Transverse colon (tissue), 4 donors: ENCODE measurements at regions not wholly inside any gene's neighbourhood (a gene's known extent, or its start where the extent isn't known, plus 50 kb on each side); places are given as distances from the start of the nearest gene placed in this dataset.

Experiments
- DNase-seq: peaks from one replicate; pipeline ENCODE4 v3.0.0-alpha.2; 2019
- H3K27ac ChIP-seq, 4 donors: fragments of 200-600 bp; sonication (generic); 2 replicates each; pipeline ENCODE4 v1.5.1; 2016 to 2018; ENCODE audit warnings: inconsistent platforms in 4 of 4
- H3K27me3 ChIP-seq: fragments of 200-600 bp; sonication (generic); 2 replicates; pipeline ENCODE4 v1.5.1; 2017; ENCODE audit warnings: inconsistent platforms
- H3K36me3 ChIP-seq, 4 donors: fragments of 200-600 bp; sonication (generic); 2 replicates each; pipeline ENCODE4 v1.5.1; 2017 to 2019; ENCODE audit warnings: inconsistent platforms in 4 of 4
- H3K4me1 ChIP-seq, 4 donors: fragments of 200-600 bp; sonication (generic); 2 replicates each; pipeline ENCODE4 v1.5.1; 2017 to 2020; ENCODE audit warnings: inconsistent platforms in 4 of 4
- H3K4me3 ChIP-seq, 4 donors: fragments of 200-600 bp; sonication (generic); 1 replicate in 1 of 4; 2 replicates in 3 of 4; pipeline versions ENCODE4 v1.5.1 to v1.6.1; 2017 to 2019; ENCODE audit warnings: inconsistent platforms in 4 of 4
- H3K9me3 ChIP-seq, 2 donors: fragments of 200-600 bp; sonication (generic); 2 replicates each; pipeline ENCODE4 v1.5.1; 2017 to 2019; ENCODE audit warnings: inconsistent platforms in 2 of 2
- EP300 ChIP-seq: sonication (generic); formaldehyde crosslinking; IDR thresholded peaks from one replicate; pipeline ENCODE4 v1.6.1; 2017; ENCODE audit warnings: antibody characterized with exemption, low read depth
- POLR2A ChIP-seq: fragments of 450-650 bp; IDR thresholded peaks from one replicate; pipeline ENCODE4 v1.6.1; 2016; ENCODE audit warnings: antibody characterized with exemption, mild to moderate bottlenecking, moderate library complexity
- POLR2AphosphoS5 ChIP-seq, 3 donors: sonication (generic); formaldehyde crosslinking; IDR thresholded peaks; one replicate each; pipeline ENCODE4 v1.6.1; 2016; ENCODE audit warnings: antibody characterized with exemption in 3 of 3
- WGBS, 2 donors: methylation state at CpG; one replicate each; pipeline ENCODE4 v1.1.5; 2018; ENCODE audit warnings: low coverage in 1 of 2; 5-methylcytosine and 5-hydroxymethylcytosine counted together
- in situ Hi-C, 4 donors: fragments of 200-750 bp; cut with MboI; loops; one replicate each; pipeline versions ENCODE4 v1.15.0 to v1.15.1; 2017; ENCODE audit warnings: low sequenced_read_pairs in 3 of 4, low pct_ligation_motif_present in 1 of 4, low pct_unique_long_range_greater_than_20kb in 1 of 4
- intact Hi-C: fragments of 100-400 bp; cut with DNase I; formaldehyde crosslinking; loops from one replicate; pipeline ENCODE4 v1.15.1; 2023; ENCODE audit warnings: low total_unique reads
- TF ChIP-seq, protein P1 (sequence below), 5 experiments: fragments of 200-600 bp in 3 of 5; fragments of 450-650 bp in 2 of 5; sonication (generic) in 3 of 5; IDR thresholded peaks; 1 replicate in 2 of 5; 2 replicates in 3 of 5; pipeline ENCODE4 v1.5.1; 2016 to 2017; ENCODE audit warnings: antibody characterized with exemption in 5 of 5, inconsistent platforms in 3 of 5, mild to moderate bottlenecking in 2 of 5, moderate library complexity in 1 of 5

DNA sequence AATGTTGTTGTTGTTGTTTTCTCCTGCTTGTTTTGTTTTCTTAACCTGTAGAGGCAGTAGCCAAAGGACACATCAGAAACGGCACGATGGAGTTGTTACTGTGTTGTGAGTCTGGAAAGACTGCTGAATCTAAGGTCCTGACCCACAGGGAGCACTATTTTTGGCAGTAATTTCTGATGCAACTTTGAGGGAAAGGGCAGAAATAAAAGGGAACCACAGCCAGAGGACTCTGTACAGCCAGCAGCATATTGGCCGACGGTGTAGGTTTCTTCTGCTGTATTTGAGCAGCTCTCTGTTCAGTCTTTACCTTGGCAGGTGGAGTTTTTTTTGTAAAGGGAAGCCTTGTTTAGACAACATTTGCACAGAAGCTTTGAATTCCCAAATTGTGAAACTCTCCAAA, 203.0 kb upstream of the GPR101 start:
- no peaks in the 10 kb centered on the region for H3K36me3 ChIP-seq
- H3K4me3 ChIP-seq, result no peak overlapping the region
- intact Hi-C loops (no loop called here), in situ Hi-C loops (no loop called here)
- no peak for DNase-seq
- H3K27ac ChIP-seq, result no peak overlapping the region
- 82% methylated on average over 4 of the region's 4 CpGs; no CpG with 5 or more reads in 1 of the 2 donors for WGBS, 2 donors
- no peak for TF ChIP-seq POLR2AphosphoS5 (IDR thresholded peaks at IDR 0.05)
- no peak for TF ChIP-seq EP300
- TF ChIP-seq, protein P1, sequence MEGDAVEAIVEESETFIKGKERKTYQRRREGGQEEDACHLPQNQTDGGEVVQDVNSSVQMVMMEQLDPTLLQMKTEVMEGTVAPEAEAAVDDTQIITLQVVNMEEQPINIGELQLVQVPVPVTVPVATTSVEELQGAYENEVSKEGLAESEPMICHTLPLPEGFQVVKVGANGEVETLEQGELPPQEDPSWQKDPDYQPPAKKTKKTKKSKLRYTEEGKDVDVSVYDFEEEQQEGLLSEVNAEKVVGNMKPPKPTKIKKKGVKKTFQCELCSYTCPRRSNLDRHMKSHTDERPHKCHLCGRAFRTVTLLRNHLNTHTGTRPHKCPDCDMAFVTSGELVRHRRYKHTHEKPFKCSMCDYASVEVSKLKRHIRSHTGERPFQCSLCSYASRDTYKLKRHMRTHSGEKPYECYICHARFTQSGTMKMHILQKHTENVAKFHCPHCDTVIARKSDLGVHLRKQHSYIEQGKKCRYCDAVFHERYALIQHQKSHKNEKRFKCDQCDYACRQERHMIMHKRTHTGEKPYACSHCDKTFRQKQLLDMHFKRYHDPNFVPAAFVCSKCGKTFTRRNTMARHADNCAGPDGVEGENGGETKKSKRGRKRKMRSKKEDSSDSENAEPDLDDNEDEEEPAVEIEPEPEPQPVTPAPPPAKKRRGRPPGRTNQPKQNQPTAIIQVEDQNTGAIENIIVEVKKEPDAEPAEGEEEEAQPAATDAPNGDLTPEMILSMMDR (IDR thresholded peaks at IDR 0.05), result no peak
- no peak for TF ChIP-seq POLR2A
- H3K4me1 ChIP-seq, result no peaks in the 10 kb centered on the region
- no peaks in the 10 kb centered on the region for H3K9me3 ChIP-seq
- H3K27me3 ChIP-seq, result no peaks in the 10 kb centered on the region

DNA sequence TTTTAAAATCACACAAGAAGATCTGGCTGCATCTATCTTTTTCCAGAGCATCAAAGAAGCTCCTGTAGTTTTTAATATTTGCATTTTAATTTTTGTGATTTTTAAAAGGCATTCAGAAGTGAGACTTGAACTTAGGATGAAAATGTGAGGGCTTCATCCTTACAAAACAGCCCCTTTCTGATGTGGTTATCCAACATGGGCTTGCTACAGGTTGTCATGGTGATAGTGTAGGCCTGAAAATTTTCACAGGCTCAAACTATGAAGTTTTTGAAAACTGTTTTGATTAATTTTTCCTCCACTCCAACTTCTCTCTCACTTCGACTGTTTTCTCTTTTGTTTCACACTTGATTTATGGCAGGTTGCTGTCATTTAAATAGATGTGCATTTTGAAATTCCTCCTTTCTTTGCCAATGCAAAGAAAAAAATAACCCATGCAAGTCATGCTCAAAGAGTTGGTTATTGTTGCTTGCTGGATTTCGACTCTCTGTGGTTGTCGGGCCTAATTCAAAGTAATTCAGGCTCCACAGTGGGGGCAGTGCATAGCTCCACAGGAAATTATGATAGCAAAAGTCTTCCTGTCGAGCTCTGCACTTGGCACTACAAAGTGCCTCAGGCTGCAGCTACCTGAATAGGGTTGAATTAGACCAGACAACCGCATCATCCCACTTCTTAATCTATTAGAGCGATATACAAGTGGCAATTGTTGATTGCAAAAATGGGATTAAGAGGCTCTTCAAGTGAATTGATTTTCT, 201.0 kb upstream of the GPR101 start:
- Histone ChIP-seq H3K27me3 (no peaks in the 10 kb centered on the region), H3K36me3 (no peaks in the 10 kb centered on the region), H3K4me1 (no peaks in the 10 kb centered on the region), H3K9me3 (no peaks in the 10 kb centered on the region), H3K27ac (no peak overlapping the region), H3K4me3 (no peak overlapping the region)
- WGBS, 2 donors, result 48% methylated on average over 6 of the region's 6 CpGs; no CpG with 5 or more reads in 1 of the 2 donors
- in situ Hi-C loops, result no loop called here
- no peak for DNase-seq
- intact Hi-C loops, result no loop called here
- TF ChIP-seq, protein P1 (IDR thresholded peaks at IDR 0.05), result no peak
- TF ChIP-seq EP300 (no peak), POLR2A (no peak), POLR2AphosphoS5 (IDR thresholded peaks at IDR 0.05) (no peak)

DNA sequence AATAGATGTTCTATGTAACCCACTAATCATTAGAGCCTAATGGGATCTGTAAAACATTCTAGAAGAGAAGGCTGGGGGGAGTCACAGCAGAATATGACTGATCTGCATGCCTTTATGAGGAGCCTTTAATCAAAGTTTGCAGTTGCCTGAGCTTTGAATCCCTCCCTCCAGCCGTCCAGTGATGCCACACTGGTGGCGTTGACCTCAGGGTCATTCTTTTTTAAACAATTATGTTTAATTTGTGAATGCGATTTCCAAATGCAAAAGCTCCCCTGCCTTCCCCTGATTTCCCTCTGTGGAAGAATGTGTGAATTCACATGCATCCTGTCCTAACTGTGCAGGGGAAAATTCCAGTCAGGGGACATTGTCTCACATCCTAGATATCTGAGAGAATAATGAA, 199.7 kb upstream of the GPR101 start:
- H3K4me1 ChIP-seq, result no peaks in the 10 kb centered on the region
- intact Hi-C loops, result no loop called here
- in situ Hi-C loops, result no loop called here

DNA sequence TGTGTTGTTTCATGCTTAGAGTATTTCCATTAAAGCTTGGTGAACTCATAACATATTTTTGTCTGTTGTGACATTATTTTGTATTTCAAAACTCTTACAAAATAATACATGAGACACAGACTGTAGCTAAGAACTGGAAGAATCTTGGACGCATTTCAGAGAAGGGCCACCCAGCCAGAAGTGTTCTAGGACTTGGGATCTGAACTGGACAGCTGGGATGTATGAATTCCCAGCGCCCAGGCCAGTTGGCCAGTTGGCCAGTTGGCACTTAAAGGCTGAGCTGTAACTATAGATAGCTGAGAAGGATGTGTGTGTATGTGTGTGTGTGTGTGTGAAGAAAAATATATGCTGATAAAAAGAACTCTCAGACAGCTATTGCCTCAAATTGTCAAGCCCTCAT, 193.4 kb upstream of the GPR101 start:
- TF ChIP-seq, protein P1 (IDR thresholded peaks at IDR 0.05), result no peak
- TF ChIP-seq POLR2AphosphoS5 (IDR thresholded peaks at IDR 0.05), result no peak
- no peak for TF ChIP-seq POLR2A
- TF ChIP-seq EP300, result no peak
- DNase-seq, result no peak
- Histone ChIP-seq H3K36me3 (no peaks in the 10 kb centered on the region), H3K4me3 (no peak overlapping the region), H3K9me3 (no peaks in the 10 kb centered on the region), H3K27me3 (no peaks in the 10 kb centered on the region), H3K4me1 (no peaks in the 10 kb centered on the region), H3K27ac (no peak overlapping the region)
- WGBS, 2 donors, result 48 to 100% methylated on average over 1 to 2 of the region's 2 CpGs
- intact Hi-C loops, result no loop called here
- in situ Hi-C loops, result no loop called here

More for the DNA sequence above, 199.7 kb upstream of the GPR101 start:
- WGBS, 2 donors, result 50% methylated on average over 3 of the region's 3 CpGs; no CpG with 5 or more reads in 1 of the 2 donors
- no peak for TF ChIP-seq POLR2AphosphoS5 (IDR thresholded peaks at IDR 0.05)
- no peak for TF ChIP-seq POLR2A
- TF ChIP-seq, protein P1 (IDR thresholded peaks at IDR 0.05), result no peak
- no peak for TF ChIP-seq EP300
- no peak for DNase-seq
- H3K36me3 ChIP-seq, result no peaks in the 10 kb centered on the region
- H3K9me3 ChIP-seq, result no peaks in the 10 kb centered on the region
- no peak overlapping the region for H3K4me3 ChIP-seq
- no peaks in the 10 kb centered on the region for H3K27me3 ChIP-seq
- no peak overlapping the region for H3K27ac ChIP-seq
